HCT116 (cell line): ENCODE measurements at regions not wholly inside any gene's neighbourhood (a gene's known extent, or its start where the extent isn't known, plus 50 kb on each side); places are given as distances from the start of the nearest gene placed in this dataset.

Source experiments
- ATAC-seq: fragments of 200-7000 bp; cut with Tn5 transposase; 2 replicates; pipeline ENCODE4 v1.9.1; 2020; ENCODE audit warnings: mild to moderate bottlenecking, moderate library complexity
- BruUV-seq: library from RNA; stranded (reverse); fragments of 400-500 nt; replicated peaks from 2 replicates; lab custom pipeline; 2021; lab: Mats Ljungman, UMichigan
- CTCF ChIA-PET: fragments of 300-600 bp; sonication (Branson Sonifier 250); formaldehyde crosslinking; loops from one replicate; lab custom pipeline; 2021; ENCODE audit warnings: antibody characterized with exemption; lab: Charles Lee
- POLR2A ChIA-PET: fragments of 300-600, 350-600 bp; sonication (Branson Sonifier 250); formaldehyde crosslinking; loops from one replicate; lab custom pipeline; 2021; ENCODE audit warnings: antibody characterized with exemption; lab: Charles Lee
- RAD21 ChIA-PET, 2 experiments: fragments of 300-600 bp; sonication (Branson Sonifier 250); formaldehyde crosslinking; loops; one replicate each; lab custom pipeline; 2023; ENCODE audit warnings: low total read pairs in 2 of 2; ENCODE audit not compliant: uncharacterized antibody in 2 of 2, unreplicated experiment in 2 of 2, low non-redundant PET in 1 of 2; lab: Charles Lee
- DNase-seq: peaks from one replicate; pipeline ENCODE4 v3.0.0-alpha.2; 2010; ENCODE audit warnings: low read depth, low spot score
- H2AFZ ChIP-seq: fragments of 200-600 bp; shearing (Covaris generic), sonication (generic); 2 replicates; pipeline ENCODE4 v1.6.1; 2017; ENCODE audit warnings: low read depth, mixed run types, mixed read lengths, antibody characterized with exemption, low read length; ENCODE audit not compliant: poor library complexity, severe bottlenecking
- H3K27ac ChIP-seq: 2 replicates; pipeline ENCODE4 v1.5.1; 2012; ENCODE audit warnings: low read depth, low read length
- H3K27me3 ChIP-seq: fragments of 200-600 bp; sonication (generic); 2 replicates; pipeline ENCODE4 v1.6.1; 2016; ENCODE audit warnings: mixed run types, low read length, mixed read lengths; ENCODE audit not compliant: insufficient read depth
- H3K36me3 ChIP-seq, 2 experiments: fragments of 200-500 bp in 1 of 2; fragments of 200-600 bp in 1 of 2; sonication (Bioruptor generic) in 1 of 2; sonication (generic) in 1 of 2; 2 replicates each; pipeline versions ENCODE4 v1.5.1 to v1.6.1; 2014 to 2016; ENCODE audit warnings: low read length in 2 of 2, inconsistent platforms in 1 of 2, mixed read lengths in 1 of 2, mixed run types in 1 of 2; ENCODE audit not compliant: insufficient read depth in 2 of 2, control insufficient read depth in 1 of 2
- H3K4me1 ChIP-seq, 2 experiments: fragments of 200-600 bp in 1 of 2; sonication (generic) in 1 of 2; 2 replicates each; pipeline versions ENCODE4 v1.5.1 to v1.6.1; 2012 to 2017; ENCODE audit warnings: low read length in 2 of 2, inconsistent platforms in 1 of 2, mild to moderate bottlenecking in 1 of 2, mixed read lengths in 1 of 2, mixed run types in 1 of 2, moderate library complexity in 1 of 2; ENCODE audit not compliant: insufficient read depth in 2 of 2, control insufficient read depth in 1 of 2
- H3K4me2 ChIP-seq: fragments of 200-600 bp; sonication (generic); 2 replicates; pipeline ENCODE4 v1.6.1; 2017; ENCODE audit warnings: mixed run types, low read length, mixed read lengths
- H3K4me3 ChIP-seq, 2 experiments: fragments of 200-600 bp in 1 of 2; sonication (generic) in 1 of 2; replicated peaks in 1 of 2; 2 replicates each; pipeline ENCODE4 v1.5.1; 2011 to 2016; ENCODE audit warnings: low read length in 2 of 2, control low read depth in 1 of 2, low read depth in 1 of 2, mild to moderate bottlenecking in 1 of 2, mixed read lengths in 1 of 2, mixed run types in 1 of 2
- H3K79me2 ChIP-seq: fragments of 200-600 bp; sonication (generic); 2 replicates; pipeline ENCODE4 v1.6.1; 2017; ENCODE audit warnings: mild to moderate bottlenecking, mixed run types, low read length, moderate library complexity, mixed read lengths; ENCODE audit not compliant: insufficient read depth
- H3K9ac ChIP-seq: fragments of 200-600 bp; sonication (generic); 2 replicates; pipeline ENCODE4 v1.6.1; 2016; ENCODE audit warnings: low read length, mixed read lengths
- H3K9me2 ChIP-seq: fragments of 200-600 bp; sonication (generic), shearing (Covaris generic); 2 replicates; pipeline ENCODE4 v1.6.1; 2017; ENCODE audit warnings: mixed run types, mild to moderate bottlenecking, moderate library complexity; ENCODE audit not compliant: insufficient read depth
- H3K9me3 ChIP-seq, 2 experiments: fragments of 200-500 bp in 1 of 2; fragments of 200-600 bp in 1 of 2; sonication (Bioruptor generic) in 1 of 2; sonication (generic) in 1 of 2; 2 replicates each; pipeline ENCODE4 v1.6.1; 2014 to 2017; ENCODE audit warnings: low read length in 2 of 2, mixed read lengths in 2 of 2, inconsistent platforms in 1 of 2, low read depth in 1 of 2, mild to moderate bottlenecking in 1 of 2, mixed run types in 1 of 2, moderate library complexity in 1 of 2; ENCODE audit not compliant: control insufficient read depth in 1 of 2, insufficient read depth in 1 of 2
- H4K20me1 ChIP-seq: fragments of 200-600 bp; sonication (generic), shearing (Covaris generic); 2 replicates; pipeline ENCODE4 v1.6.1; 2017; ENCODE audit warnings: mixed run types, mild to moderate bottlenecking, moderate library complexity; ENCODE audit not compliant: insufficient read depth
- CBX3 ChIP-seq: IDR thresholded peaks from 2 replicates; pipeline ENCODE4 v1.6.1; 2012; ENCODE audit warnings: low read depth
- EGR1 ChIP-seq: IDR thresholded peaks from 2 replicates; pipeline ENCODE4 v1.6.1; 2012; ENCODE audit warnings: low read depth
- ELF1 ChIP-seq: IDR thresholded peaks from 2 replicates; pipeline ENCODE4 v1.6.1; 2012; ENCODE audit warnings: low read depth, borderline replicate concordance
- EZH2 ChIP-seq: fragments of 200-600 bp; sonication (generic); IDR thresholded peaks from 2 replicates; pipeline ENCODE4 v1.6.1; 2017; ENCODE audit warnings: antibody characterized with exemption, mixed run types
- EZH2phosphoT487 ChIP-seq: fragments of 200-600 bp; IDR thresholded peaks from 2 replicates; pipeline ENCODE4 v1.6.1; 2018; ENCODE audit warnings: antibody characterized with exemption, borderline replicate concordance
- FOSL1 ChIP-seq: IDR thresholded peaks from 2 replicates; pipeline ENCODE4 v1.6.1; 2012; ENCODE audit warnings: low read depth
- JUND ChIP-seq: IDR thresholded peaks from 2 replicates; pipeline ENCODE4 v1.6.1; 2012
- POLR2AphosphoS5 ChIP-seq: IDR thresholded peaks from 2 replicates; pipeline ENCODE4 v1.6.1; 2011; ENCODE audit warnings: mild to moderate bottlenecking, low read depth, low read length, moderate library complexity
- RAD21 ChIP-seq: IDR thresholded peaks from 2 replicates; pipeline ENCODE4 v1.6.1; 2012; ENCODE audit warnings: low read depth, mild to moderate bottlenecking
- SIN3A ChIP-seq: IDR thresholded peaks from 2 replicates; pipeline ENCODE4 v1.6.1; 2012; ENCODE audit warnings: low read depth
- SP1 ChIP-seq: IDR thresholded peaks from 2 replicates; pipeline ENCODE4 v1.6.1; 2012; ENCODE audit warnings: low read depth
- SRF ChIP-seq: IDR thresholded peaks from 2 replicates; pipeline ENCODE4 v1.6.1; 2012; ENCODE audit warnings: low read depth
- TCF7L2 ChIP-seq: IDR thresholded peaks from 2 replicates; pipeline ENCODE4 v1.7.0; 2011; ENCODE audit warnings: borderline replicate concordance, inconsistent platforms; ENCODE audit not compliant: insufficient read depth, insufficient read length; ENCODE audit errors: extremely low read depth
- YY1 ChIP-seq: IDR thresholded peaks from 2 replicates; pipeline ENCODE4 v1.6.1; 2011; ENCODE audit warnings: low read length, low read depth, moderate library complexity, mild to moderate bottlenecking; ENCODE audit not compliant: insufficient replicate concordance; ENCODE audit errors: extremely low read depth
- ZNF274 ChIP-seq: fragments of 200-500 bp; sonication (Bioruptor generic); IDR thresholded peaks from 2 replicates; pipeline ENCODE4 v1.6.1; 2014; ENCODE audit warnings: mild to moderate bottlenecking, low read depth, low read length, inconsistent platforms
- intact Hi-C: fragments of 100-400 bp; cut with micrococcal nuclease; formaldehyde crosslinking; loops from 2 replicates; pipeline ENCODE4 v1.10.0; 2022
- TF ChIP-seq, protein P1 (sequence below), 3 experiments: fragments of 200-600 bp in 1 of 3; sonication (generic) in 1 of 3; IDR thresholded peaks in 2 of 3; conservative IDR thresholded peaks in 1 of 3; 2 replicates each; pipeline ENCODE4 v1.5.1; 2012 to 2017; ENCODE audit warnings: low read depth in 2 of 3, low read length in 2 of 3, antibody characterized with exemption in 1 of 3, borderline replicate concordance in 1 of 3, control low read depth in 1 of 3, mild to moderate bottlenecking in 1 of 3, mixed read lengths in 1 of 3, mixed run types in 1 of 3, moderate library complexity in 1 of 3; ENCODE audit not compliant: insufficient read depth in 1 of 3
- TF ChIP-seq, protein P2 (sequence below): IDR thresholded peaks from 2 replicates; pipeline ENCODE4 v1.6.1; 2012
- TF ChIP-seq, protein P3 (sequence below): IDR thresholded peaks from 2 replicates; pipeline ENCODE4 v1.6.1; 2011; ENCODE audit warnings: mild to moderate bottlenecking, low read length, moderate library complexity; ENCODE audit not compliant: insufficient replicate concordance; ENCODE audit errors: extremely low read depth
- TF ChIP-seq, protein P4 (sequence below): IDR thresholded peaks from 2 replicates; pipeline ENCODE4 v1.6.1; 2012

DNA sequence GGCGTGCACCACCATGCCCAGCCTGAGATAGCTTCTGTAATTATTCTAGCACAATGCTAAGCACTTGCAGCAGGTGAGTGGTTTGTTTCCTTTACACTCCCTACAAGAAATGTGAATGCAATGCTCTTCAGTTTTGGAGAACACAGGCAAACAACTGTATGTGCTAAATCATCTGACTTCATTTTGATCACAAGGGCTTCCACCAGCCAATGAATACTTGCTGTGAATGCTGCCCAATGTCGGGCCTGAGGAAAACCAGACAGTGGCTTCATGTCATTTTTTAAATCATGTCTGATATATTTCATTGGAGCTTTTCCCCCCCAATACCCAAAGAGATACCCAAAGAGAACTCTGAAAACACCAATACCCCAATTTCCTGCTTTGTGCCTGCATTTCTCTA lies 155.6 kb upstream of the XPO1 start:
- no peaks in the 10 kb centered on the region for H3K36me3 ChIP-seq
- no peak overlapping the region; the same call in 1 of the 2 replicates for H3K27ac ChIP-seq
- H3K79me2 ChIP-seq, result no peaks in the 10 kb centered on the region
- H3K4me1 ChIP-seq, result peaks cover 9 to 13% of the 10 kb centered on the region in 2 experiments; a peak in 3 of 4 replicates
- ChIA-PET CTCF (no interaction called here), POLR2A (no interaction called here), RAD21 (no interaction called here)
- H3K9ac ChIP-seq, result peak overlapping the region; percentile 59; the same call in 1 of the 2 replicates
- H3K9me3 ChIP-seq, result no peaks in the 10 kb centered on the region
- H2AFZ ChIP-seq, result no peak overlapping the region
- H3K27me3 ChIP-seq, result no peaks in the 10 kb centered on the region
- DNase-seq, result no peak
- H3K4me2 ChIP-seq, result peak overlapping the region; percentile 97
- H3K4me3 ChIP-seq, result peak overlapping the region in 1 of 2 experiments; percentile 62; a peak in 1 of 4 replicates
- H4K20me1 ChIP-seq, result no peaks in the 10 kb centered on the region
- ATAC-seq, result no peak
- no TSS peak for BruUV-seq
- intact Hi-C loops, result no loop called here
- no peak for TF ChIP-seq JUND
- TF ChIP-seq ZNF274, result no peak
- TF ChIP-seq CBX3, result no peak
- TF ChIP-seq, protein P1, sequence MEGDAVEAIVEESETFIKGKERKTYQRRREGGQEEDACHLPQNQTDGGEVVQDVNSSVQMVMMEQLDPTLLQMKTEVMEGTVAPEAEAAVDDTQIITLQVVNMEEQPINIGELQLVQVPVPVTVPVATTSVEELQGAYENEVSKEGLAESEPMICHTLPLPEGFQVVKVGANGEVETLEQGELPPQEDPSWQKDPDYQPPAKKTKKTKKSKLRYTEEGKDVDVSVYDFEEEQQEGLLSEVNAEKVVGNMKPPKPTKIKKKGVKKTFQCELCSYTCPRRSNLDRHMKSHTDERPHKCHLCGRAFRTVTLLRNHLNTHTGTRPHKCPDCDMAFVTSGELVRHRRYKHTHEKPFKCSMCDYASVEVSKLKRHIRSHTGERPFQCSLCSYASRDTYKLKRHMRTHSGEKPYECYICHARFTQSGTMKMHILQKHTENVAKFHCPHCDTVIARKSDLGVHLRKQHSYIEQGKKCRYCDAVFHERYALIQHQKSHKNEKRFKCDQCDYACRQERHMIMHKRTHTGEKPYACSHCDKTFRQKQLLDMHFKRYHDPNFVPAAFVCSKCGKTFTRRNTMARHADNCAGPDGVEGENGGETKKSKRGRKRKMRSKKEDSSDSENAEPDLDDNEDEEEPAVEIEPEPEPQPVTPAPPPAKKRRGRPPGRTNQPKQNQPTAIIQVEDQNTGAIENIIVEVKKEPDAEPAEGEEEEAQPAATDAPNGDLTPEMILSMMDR (IDR thresholded peaks at IDR 0.05 in 2 of 3, conservative IDR thresholded peaks at IDR 0.05 in 1 of 3; ENCODE audit: borderline replicate concordance in 1 of 3, insufficient read depth in 1 of 3, low read depth in 2 of 3, low read length in 2 of 3), result no peak
- no peak for TF ChIP-seq RAD21
- TF ChIP-seq, protein P2, sequence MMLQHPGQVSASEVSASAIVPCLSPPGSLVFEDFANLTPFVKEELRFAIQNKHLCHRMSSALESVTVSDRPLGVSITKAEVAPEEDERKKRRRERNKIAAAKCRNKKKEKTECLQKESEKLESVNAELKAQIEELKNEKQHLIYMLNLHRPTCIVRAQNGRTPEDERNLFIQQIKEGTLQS, result no peak
- TF ChIP-seq EGR1, result no peak
- no peak for TF ChIP-seq EZH2
- TF ChIP-seq YY1, result no peak
- no peak for TF ChIP-seq EZH2phosphoT487
- no peak for TF ChIP-seq ELF1
- no peak for TF ChIP-seq SRF
- TF ChIP-seq POLR2AphosphoS5, result no peak
- TF ChIP-seq, protein P3, sequence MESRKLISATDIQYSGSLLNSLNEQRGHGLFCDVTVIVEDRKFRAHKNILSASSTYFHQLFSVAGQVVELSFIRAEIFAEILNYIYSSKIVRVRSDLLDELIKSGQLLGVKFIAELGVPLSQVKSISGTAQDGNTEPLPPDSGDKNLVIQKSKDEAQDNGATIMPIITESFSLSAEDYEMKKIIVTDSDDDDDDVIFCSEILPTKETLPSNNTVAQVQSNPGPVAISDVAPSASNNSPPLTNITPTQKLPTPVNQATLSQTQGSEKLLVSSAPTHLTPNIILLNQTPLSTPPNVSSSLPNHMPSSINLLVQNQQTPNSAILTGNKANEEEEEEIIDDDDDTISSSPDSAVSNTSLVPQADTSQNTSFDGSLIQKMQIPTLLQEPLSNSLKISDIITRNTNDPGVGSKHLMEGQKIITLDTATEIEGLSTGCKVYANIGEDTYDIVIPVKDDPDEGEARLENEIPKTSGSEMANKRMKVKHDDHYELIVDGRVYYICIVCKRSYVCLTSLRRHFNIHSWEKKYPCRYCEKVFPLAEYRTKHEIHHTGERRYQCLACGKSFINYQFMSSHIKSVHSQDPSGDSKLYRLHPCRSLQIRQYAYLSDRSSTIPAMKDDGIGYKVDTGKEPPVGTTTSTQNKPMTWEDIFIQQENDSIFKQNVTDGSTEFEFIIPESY, result no peak
- TF ChIP-seq SP1, result no peak
- no peak for TF ChIP-seq TCF7L2
- no peak for TF ChIP-seq FOSL1
- no peak for TF ChIP-seq SIN3A
- TF ChIP-seq, protein P4, sequence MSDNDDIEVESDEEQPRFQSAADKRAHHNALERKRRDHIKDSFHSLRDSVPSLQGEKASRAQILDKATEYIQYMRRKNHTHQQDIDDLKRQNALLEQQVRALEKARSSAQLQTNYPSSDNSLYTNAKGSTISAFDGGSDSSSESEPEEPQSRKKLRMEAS, result no peak
- no peaks in the 10 kb centered on the region for H3K9me2 ChIP-seq
